ENCODE measurements at regions not wholly inside any gene's neighbourhood (a gene's known extent, or its start where the extent isn't known, plus 50 kb on each side); places are given as distances from the start of the nearest gene placed in this dataset.

GRCh38 chr1:194078765-194079164 is 892.4 kb upstream of the B3GALT2 start:
- H3K4me1 ChIP-seq = no peaks in the 10 kb centered on the region
- no peaks in the 10 kb centered on the region for H3K27me3 ChIP-seq
- intact Hi-C loops (cut with DNase I; ENCODE audit: low total_unique reads) = no loop called here
- no peak for DNase-seq
- no peaks in the 10 kb centered on the region for H3K36me3 ChIP-seq
- H3K4me3 ChIP-seq = no peak overlapping the region
- no peak overlapping the region for H3K27ac ChIP-seq
- H3K9me3 ChIP-seq = no peaks in the 10 kb centered on the region
- no peak for TF ChIP-seq CTCF (IDR thresholded peaks at IDR 0.05)

- H3K36me3 ChIP-seq = no peaks in the 10 kb centered on the region
- TF ChIP-seq CTCF (IDR thresholded peaks at IDR 0.05) = no peak
- H3K4me1 ChIP-seq = no peaks in the 10 kb centered on the region
- no peak for DNase-seq
- no peak overlapping the region for H3K27ac ChIP-seq
- H3K27me3 ChIP-seq = no peaks in the 10 kb centered on the region
- intact Hi-C loops (cut with DNase I; ENCODE audit: low total_unique reads) = no loop called here
- no peaks in the 10 kb centered on the region for H3K9me3 ChIP-seq
- no peak overlapping the region for H3K4me3 ChIP-seq
These were observed 890.2 kb upstream of the B3GALT2 start for GRCh38 chr1:194076646-194077045.

- Histone ChIP-seq H3K4me3 (no peak overlapping the region), H3K4me1 (no peaks in the 10 kb centered on the region), H3K9me3 (no peaks in the 10 kb centered on the region), H3K36me3 (no peaks in the 10 kb centered on the region), H3K27ac (no peak overlapping the region), H3K27me3 (no peaks in the 10 kb centered on the region)
- DNase-seq = no peak
- intact Hi-C loops (cut with DNase I; ENCODE audit: low total_unique reads) = no loop called here
- TF ChIP-seq CTCF (IDR thresholded peaks at IDR 0.05) = no peak
These were observed 887.4 kb upstream of the B3GALT2 start for GRCh38 chr1:194073833-194074232.

- DNase-seq = no peak
- no peak for TF ChIP-seq CTCF (IDR thresholded peaks at IDR 0.05)
- Histone ChIP-seq H3K4me3 (no peak overlapping the region), H3K27me3 (no peaks in the 10 kb centered on the region), H3K27ac (no peak overlapping the region), H3K9me3 (no peaks in the 10 kb centered on the region), H3K4me1 (no peaks in the 10 kb centered on the region), H3K36me3 (no peaks in the 10 kb centered on the region)
- intact Hi-C loops (cut with DNase I; ENCODE audit: low total_unique reads) = no loop called here
These were observed 884.8 kb upstream of the B3GALT2 start for GRCh38 chr1:194071205-194071604.

GRCh38 chr1:194069831-194070218 is 883.4 kb upstream of the B3GALT2 start:
- Histone ChIP-seq H3K27ac (no peak overlapping the region), H3K36me3 (no peaks in the 10 kb centered on the region), H3K4me1 (no peaks in the 10 kb centered on the region), H3K27me3 (no peaks in the 10 kb centered on the region), H3K4me3 (no peak overlapping the region), H3K9me3 (no peaks in the 10 kb centered on the region)
- intact Hi-C loops (cut with DNase I; ENCODE audit: low total_unique reads) = no loop called here
- TF ChIP-seq CTCF (IDR thresholded peaks at IDR 0.05) = no peak
- no peak for DNase-seq

- no peak for TF ChIP-seq CTCF (IDR thresholded peaks at IDR 0.05)
- no peaks in the 10 kb centered on the region for H3K27me3 ChIP-seq
- no peaks in the 10 kb centered on the region for H3K36me3 ChIP-seq
- DNase-seq = peak in 1 of 2 donors; percentile 64
- no peak overlapping the region for H3K4me3 ChIP-seq
- no peaks in the 10 kb centered on the region for H3K9me3 ChIP-seq
- H3K27ac ChIP-seq = no peak overlapping the region
- intact Hi-C loops (cut with DNase I; ENCODE audit: low total_unique reads) = no loop called here
- H3K4me1 ChIP-seq = no peaks in the 10 kb centered on the region
These were observed 882.9 kb upstream of the B3GALT2 start for GRCh38 chr1:194069168-194069830.

All from tibial artery (tissue), 4 donors.